ENCODE measurements at regions not wholly inside any gene's neighbourhood (a gene's known extent, or its start where the extent isn't known, plus 50 kb on each side); places are given as distances from the start of the nearest gene placed in this dataset.

DNA sequence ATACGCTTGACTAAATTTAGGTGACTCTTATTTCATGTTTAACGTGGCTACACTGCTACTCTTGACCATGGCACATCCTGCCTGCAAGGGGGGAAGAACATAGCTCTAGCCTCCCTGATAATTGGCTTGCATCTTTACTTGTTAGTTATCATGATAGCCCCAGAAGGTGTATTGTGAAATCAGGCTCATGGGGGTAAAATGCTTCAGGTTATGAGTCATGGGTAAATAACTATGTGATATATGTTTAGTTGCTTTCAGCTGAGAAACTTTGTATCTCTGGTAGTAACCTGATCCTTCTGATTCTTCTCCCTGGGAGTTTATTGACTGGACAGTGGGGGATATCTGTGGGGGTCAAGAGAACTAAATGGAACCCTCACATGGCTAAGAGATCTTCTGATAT, 660.8 kb upstream of the UBE2E2 start:
- H3K4ac ChIP-seq (ENCODE audit: low read depth, low read length), result no peak overlapping the region

More for the DNA sequence above, 660.8 kb upstream of the UBE2E2 start:
- H3T11ph ChIP-seq (ENCODE audit: low read length), result no peak overlapping the region
- Mint-ChIP-seq H3K36me3 (ENCODE audit: insufficient read depth in 1 of 3, low read depth in 3 of 3) (no peaks in the 10 kb centered on the region), H3K4me3 (no peak overlapping the region), H3K9me3 (peaks cover 4 to 5% of the 10 kb centered on the region in 2 experiments; a peak in 3 of 5 replicates), H3K27me3 (ENCODE audit: low read depth) (no peaks in the 10 kb centered on the region), H3K4me1 (0 out of 4 replicates have a peak, but pooled peaks cover 0 to 4% of the 10 kb centered on the region in 2 experiments), H3K27ac (no peak overlapping the region)
- H3K79me1 ChIP-seq (ENCODE audit: insufficient read depth, low read depth, low read length, poor library complexity, severe bottlenecking), result no peaks in the 10 kb centered on the region
- no peak overlapping the region for H3K27ac ChIP-seq (ENCODE audit: insufficient read length, low read depth, low read length)
- no peak overlapping the region for H2BK5ac ChIP-seq (ENCODE audit: insufficient read length, low read length)
- H3K9ac ChIP-seq (ENCODE audit: extremely low read depth, insufficient read length, low read length), result no peak overlapping the region
- H2AK5ac ChIP-seq (ENCODE audit: insufficient read length, low read length), result no peak overlapping the region
- no peak overlapping the region for H2AFZ ChIP-seq (ENCODE audit: low read length)
- H3K4me1 ChIP-seq (ENCODE audit: insufficient read depth, low read length), result no peaks in the 10 kb centered on the region
- no peak overlapping the region for H3K23ac ChIP-seq (ENCODE audit: insufficient read length, low read depth, low read length)
- H3K23me2 ChIP-seq (ENCODE audit: insufficient read length, low read depth, low read length, poor library complexity, severe bottlenecking), result no peaks in the 10 kb centered on the region
- H4K5ac ChIP-seq (ENCODE audit: insufficient read length, low read depth, low read length), result no peak overlapping the region
- WGBS (ENCODE audit: extremely low coverage, insufficient read length, low lambda C conversion rate), result no CpG with 5 or more reads among the region's 2 CpGs
- no peak for DNase-seq
- no peak overlapping the region for H4K91ac ChIP-seq (ENCODE audit: insufficient read length, low read depth, low read length)
- H4K8ac ChIP-seq (replicated peaks; ENCODE audit: insufficient read length, low read depth, low read length), result no peak overlapping the region
- H3K56ac ChIP-seq (ENCODE audit: insufficient read length, low read depth, low read length), result no peak overlapping the region
- H3K14ac ChIP-seq (ENCODE audit: insufficient read depth, low read length), result no peak overlapping the region
- H3K4me2 ChIP-seq (ENCODE audit: insufficient read depth, insufficient read length, low read length), result no peak overlapping the region
- H3K79me2 ChIP-seq (ENCODE audit: insufficient read depth, low read length), result no peaks in the 10 kb centered on the region
- no peak overlapping the region for H2BK20ac ChIP-seq (ENCODE audit: low read depth, low read length, poor library complexity, severe bottlenecking)
- no peaks in the 10 kb centered on the region for H3K27me3 ChIP-seq (ENCODE audit: insufficient read depth, low read length)
- no peak overlapping the region for H2BK12ac ChIP-seq (ENCODE audit: insufficient read length, low read depth, low read length)
- TF ChIP-seq, protein P1, sequence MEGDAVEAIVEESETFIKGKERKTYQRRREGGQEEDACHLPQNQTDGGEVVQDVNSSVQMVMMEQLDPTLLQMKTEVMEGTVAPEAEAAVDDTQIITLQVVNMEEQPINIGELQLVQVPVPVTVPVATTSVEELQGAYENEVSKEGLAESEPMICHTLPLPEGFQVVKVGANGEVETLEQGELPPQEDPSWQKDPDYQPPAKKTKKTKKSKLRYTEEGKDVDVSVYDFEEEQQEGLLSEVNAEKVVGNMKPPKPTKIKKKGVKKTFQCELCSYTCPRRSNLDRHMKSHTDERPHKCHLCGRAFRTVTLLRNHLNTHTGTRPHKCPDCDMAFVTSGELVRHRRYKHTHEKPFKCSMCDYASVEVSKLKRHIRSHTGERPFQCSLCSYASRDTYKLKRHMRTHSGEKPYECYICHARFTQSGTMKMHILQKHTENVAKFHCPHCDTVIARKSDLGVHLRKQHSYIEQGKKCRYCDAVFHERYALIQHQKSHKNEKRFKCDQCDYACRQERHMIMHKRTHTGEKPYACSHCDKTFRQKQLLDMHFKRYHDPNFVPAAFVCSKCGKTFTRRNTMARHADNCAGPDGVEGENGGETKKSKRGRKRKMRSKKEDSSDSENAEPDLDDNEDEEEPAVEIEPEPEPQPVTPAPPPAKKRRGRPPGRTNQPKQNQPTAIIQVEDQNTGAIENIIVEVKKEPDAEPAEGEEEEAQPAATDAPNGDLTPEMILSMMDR (conservative IDR thresholded peaks at IDR 0.05), result no peak
- H4K20me1 ChIP-seq (ENCODE audit: control insufficient read depth, insufficient read depth, insufficient read length), result no peaks in the 10 kb centered on the region
- no peaks in the 10 kb centered on the region for H3K9me3 ChIP-seq (ENCODE audit: control insufficient read depth, low read depth, low read length)
- no peak overlapping the region for H2BK15ac ChIP-seq (ENCODE audit: low read depth, low read length)
- no peak overlapping the region for H3K18ac ChIP-seq (ENCODE audit: insufficient read length, low read depth, low read length)
- H2BK120ac ChIP-seq (ENCODE audit: low read depth, low read length, poor library complexity, severe bottlenecking), result no peak overlapping the region
